Activated T-cell treated with anti-CD3 and anti-CD28 coated beads for 4 hours (primary cell): ENCODE measurements at regions not wholly inside any gene's neighbourhood (a gene's known extent, or its start where the extent isn't known, plus 50 kb on each side); places are given as distances from the start of the nearest gene placed in this dataset.
A peak's percentile ranks its signal among the peaks of the same experiment; 100 is the strongest.
"Not testable (repeated sequence)": the region's sequence is repeated elsewhere in the genome, so short reads cannot be mapped to it uniquely, and the experiment has no call there.

Experiments used
- DNase-seq: peaks from one replicate; pipeline ENCODE4 v3.0.0-alpha.2; 2020

GRCh38 chr9:6103911-6104310 lies 88.5 kb upstream of the RANBP6 start:
- DNase-seq: not testable (repeated sequence)

- DNase-seq: not testable (repeated sequence)
Measured at GRCh38 chr9:6102336-6102987, 87.0 kb upstream of the RANBP6 start.

- not testable (repeated sequence) for DNase-seq
Measured at GRCh38 chr9:6101725-6102124, 86.3 kb upstream of the RANBP6 start.

GRCh38 chr9:6099346-6099745 lies 83.9 kb upstream of the RANBP6 start:
- DNase-seq: not testable (repeated sequence)

GRCh38 chr9:6098431-6098830 lies 83.0 kb upstream of the RANBP6 start:
- no peak for DNase-seq

- DNase-seq: no peak
Measured at GRCh38 chr9:6096821-6097220, 81.4 kb upstream of the RANBP6 start.

GRCh38 chr9:6090277-6091210 lies 75.1 kb upstream of the RANBP6 start:
- no peak for DNase-seq

GRCh38 chr9:6089300-6089699 lies 73.9 kb upstream of the RANBP6 start:
- DNase-seq: no peak

- no peak for DNase-seq
Measured at GRCh38 chr9:6086006-6086655, 70.7 kb upstream of the RANBP6 start.

- peak; percentile 67 for DNase-seq
Measured at GRCh38 chr9:6080154-6080716, 64.8 kb upstream of the RANBP6 start.

GRCh38 chr9:6079386-6079785 lies 64.0 kb upstream of the RANBP6 start:
- DNase-seq: no peak

GRCh38 chr9:6078382-6079105 lies 63.1 kb upstream of the RANBP6 start:
- no peak for DNase-seq

GRCh38 chr9:6076851-6077250 lies 61.4 kb upstream of the RANBP6 start:
- DNase-seq: no peak

- no peak for DNase-seq
Measured at GRCh38 chr9:6073731-6074130, 58.3 kb upstream of the RANBP6 start.

- DNase-seq: no peak
Measured at GRCh38 chr9:6072865-6073264, 57.4 kb upstream of the RANBP6 start.

- no peak for DNase-seq
Measured at GRCh38 chr9:6072453-6072852, 57.0 kb upstream of the RANBP6 start.

- DNase-seq: no peak
Measured at GRCh38 chr9:6068983-6069382, 53.6 kb upstream of the RANBP6 start.

GRCh38 chr9:6067426-6067825 lies 52.0 kb upstream of the RANBP6 start:
- no peak for DNase-seq
